ENCODE measurements at regions not wholly inside any gene's neighbourhood (a gene's known extent, or its start where the extent isn't known, plus 50 kb on each side); places are given as distances from the start of the nearest gene placed in this dataset.
A peak's percentile ranks its signal among the peaks of the same experiment; 100 is the strongest.

DNA sequence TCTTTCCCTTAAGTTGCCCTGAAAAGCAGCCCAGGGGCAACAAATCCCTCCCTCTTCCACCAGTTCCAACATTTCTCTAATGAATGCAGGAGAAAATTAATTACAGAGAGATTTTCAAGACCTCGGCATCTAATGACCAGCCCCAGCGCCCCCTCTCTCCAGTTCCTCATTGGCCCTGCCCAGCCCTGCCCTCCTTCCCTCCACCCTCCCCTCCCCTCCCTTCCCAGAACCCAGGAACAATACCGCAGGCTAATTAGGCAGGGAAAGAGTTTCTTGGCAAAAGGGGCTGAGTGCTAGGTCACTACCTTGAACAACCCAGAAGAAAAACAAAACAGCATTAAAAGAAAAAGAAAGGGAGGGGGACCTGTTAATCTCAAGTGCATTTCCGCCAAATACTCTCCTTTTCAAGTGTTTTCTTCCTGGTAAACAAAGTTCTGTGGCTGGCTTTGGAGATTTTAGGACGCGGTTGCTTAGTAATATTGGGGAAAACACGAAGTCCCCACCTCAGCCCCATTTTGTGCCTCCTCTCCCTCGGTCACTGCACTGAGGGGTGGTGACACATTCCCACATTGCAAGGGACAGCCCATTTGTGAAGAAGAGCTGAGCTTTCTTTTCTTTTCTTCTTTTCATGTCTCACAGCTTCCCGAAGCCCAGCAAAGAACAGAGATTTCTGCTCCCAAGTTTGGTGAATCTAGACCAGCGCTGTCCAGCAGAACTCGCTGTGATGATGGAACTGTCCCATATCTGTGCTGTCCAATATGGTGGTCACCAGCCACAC lies 215.4 kb downstream of the SOX9 start:
- DNase-seq (ENCODE audit: low spot score) = no peak
- TF ChIP-seq, protein P1, sequence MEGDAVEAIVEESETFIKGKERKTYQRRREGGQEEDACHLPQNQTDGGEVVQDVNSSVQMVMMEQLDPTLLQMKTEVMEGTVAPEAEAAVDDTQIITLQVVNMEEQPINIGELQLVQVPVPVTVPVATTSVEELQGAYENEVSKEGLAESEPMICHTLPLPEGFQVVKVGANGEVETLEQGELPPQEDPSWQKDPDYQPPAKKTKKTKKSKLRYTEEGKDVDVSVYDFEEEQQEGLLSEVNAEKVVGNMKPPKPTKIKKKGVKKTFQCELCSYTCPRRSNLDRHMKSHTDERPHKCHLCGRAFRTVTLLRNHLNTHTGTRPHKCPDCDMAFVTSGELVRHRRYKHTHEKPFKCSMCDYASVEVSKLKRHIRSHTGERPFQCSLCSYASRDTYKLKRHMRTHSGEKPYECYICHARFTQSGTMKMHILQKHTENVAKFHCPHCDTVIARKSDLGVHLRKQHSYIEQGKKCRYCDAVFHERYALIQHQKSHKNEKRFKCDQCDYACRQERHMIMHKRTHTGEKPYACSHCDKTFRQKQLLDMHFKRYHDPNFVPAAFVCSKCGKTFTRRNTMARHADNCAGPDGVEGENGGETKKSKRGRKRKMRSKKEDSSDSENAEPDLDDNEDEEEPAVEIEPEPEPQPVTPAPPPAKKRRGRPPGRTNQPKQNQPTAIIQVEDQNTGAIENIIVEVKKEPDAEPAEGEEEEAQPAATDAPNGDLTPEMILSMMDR (IDR thresholded peaks at IDR 0.05) = no peak
- no peak for ATAC-seq (ENCODE audit: low FRiP score)

DNA sequence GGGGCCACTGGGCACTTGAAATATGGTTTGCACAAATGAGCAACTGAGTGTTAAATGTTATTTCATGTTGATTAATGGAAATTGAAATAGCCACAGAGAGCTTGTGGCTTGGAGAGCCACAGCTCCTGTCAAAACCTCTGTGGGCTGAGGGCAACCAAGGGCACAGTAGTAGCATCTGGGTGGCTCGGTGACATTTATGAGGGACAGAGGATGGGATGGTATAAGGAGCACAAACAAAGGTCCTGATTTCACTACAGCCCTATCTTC lies 215.9 kb downstream of the SOX9 start:
- no peak for DNase-seq (ENCODE audit: low spot score)
- TF ChIP-seq, protein P1 (IDR thresholded peaks at IDR 0.05) = no peak
- no peak for ATAC-seq (ENCODE audit: low FRiP score)

DNA sequence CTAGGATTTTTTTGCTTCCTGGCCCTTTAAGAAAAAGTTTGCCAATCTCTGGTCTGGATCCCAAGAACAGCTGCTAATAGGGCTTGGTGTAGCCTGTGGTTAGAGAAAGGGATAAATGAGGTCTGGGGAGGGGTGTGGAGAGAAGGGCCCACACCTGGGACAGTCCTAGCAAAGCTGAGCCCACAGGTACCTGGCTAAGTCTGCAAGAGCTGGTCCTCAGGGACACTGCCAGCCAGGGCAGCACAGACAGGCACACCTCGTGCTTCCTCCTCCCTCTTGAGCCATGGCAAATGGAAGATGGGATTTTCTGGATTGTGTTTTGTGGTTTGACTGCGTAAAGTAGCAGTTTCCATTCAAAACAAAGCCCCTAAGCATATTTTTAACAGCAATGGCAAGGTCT lies 217.5 kb downstream of the SOX9 start:
- ATAC-seq (ENCODE audit: low FRiP score) = no peak
- no peak for DNase-seq (ENCODE audit: low spot score)
- TF ChIP-seq, protein P1 (IDR thresholded peaks at IDR 0.05) = no peak

DNA sequence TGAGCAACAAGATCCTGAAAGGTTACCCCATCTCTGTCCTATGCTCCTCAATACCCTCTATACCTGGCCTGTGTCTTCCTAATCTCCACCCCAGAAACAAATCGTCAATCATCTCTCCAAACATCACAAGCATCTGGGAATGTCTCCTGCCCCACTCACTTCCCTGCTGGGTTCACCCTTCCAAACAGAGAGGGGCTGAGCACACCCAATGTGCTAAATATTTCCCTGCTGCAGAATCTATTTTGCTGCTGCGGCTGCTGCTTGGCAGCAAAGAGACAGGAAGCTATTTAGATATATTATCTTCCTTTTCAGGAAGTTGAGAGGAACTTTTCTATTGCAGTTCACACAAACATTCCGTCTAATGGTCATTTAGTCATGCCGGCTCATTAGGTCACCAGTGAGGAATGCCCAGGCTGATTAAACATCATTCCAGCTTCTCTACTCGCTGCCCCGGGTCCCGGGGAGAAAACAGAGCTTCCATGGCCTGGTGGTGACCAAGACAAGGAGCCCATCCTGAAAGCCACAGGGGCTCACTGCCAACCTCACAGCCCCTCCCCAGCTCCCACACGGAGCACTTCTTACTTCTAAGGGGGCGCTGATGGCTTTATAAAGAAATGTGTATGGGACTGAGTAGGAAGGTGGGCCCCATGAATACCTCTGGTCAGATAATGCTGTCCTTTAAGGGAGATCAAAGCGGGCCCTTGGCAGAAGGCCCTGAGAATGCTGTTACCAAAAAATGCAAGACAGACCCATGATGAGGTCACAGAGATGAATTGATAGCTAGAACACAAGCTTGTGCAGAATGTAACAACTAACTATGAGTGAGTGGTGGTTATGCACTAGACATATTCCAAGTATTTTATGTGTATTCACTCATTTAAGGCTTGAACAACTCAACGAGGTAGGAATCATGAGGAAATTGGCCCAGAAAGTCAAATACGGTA lies 218.3 kb downstream of the SOX9 start:
- TF ChIP-seq, protein P1 (IDR thresholded peaks at IDR 0.05) = no peak
- no peak for DNase-seq (ENCODE audit: low spot score)
- peak; percentile 65 for ATAC-seq (ENCODE audit: low FRiP score)

DNA sequence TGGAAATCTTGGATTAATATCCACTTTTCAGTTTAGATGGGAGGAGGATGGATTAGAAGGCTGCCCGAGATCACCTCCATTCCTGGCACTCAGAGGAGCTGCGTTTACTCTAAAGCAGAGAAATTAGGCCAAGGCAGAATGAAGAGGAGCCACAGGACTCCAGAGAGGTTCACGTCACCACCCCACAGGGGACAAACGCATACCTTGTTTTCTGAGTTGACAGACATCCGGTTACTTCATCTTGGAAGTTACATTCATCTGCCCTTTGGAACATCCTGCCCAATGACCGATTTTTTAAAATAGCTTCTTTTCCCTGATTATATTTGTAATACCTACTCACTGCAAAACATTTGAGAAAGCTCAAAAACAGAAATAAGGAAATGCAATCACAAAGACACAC lies 220.0 kb downstream of the SOX9 start:
- DNase-seq (ENCODE audit: low spot score) = no peak
- TF ChIP-seq, protein P1 (IDR thresholded peaks at IDR 0.05) = no peak
- no peak for ATAC-seq (ENCODE audit: low FRiP score)

DNA sequence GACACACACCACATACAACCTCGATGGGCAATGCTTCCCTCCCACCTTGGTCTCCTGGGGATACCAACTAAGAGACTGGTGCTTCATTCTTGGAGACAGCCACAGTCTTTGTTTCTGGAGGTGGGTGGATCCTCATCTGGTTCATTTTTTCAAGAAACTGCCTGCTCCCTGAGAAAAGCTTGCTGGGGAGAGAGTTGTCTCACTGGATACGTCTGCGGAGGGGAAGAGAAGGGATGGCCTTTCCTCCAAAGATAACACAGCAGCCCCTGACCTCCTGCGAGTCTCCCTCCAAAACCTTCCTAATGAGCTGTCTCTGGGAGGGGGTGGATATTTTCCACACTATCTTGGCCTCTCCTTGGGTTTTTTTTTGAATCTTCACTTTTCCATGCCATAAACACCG lies 221.2 kb downstream of the SOX9 start:
- no peak for DNase-seq (ENCODE audit: low spot score)
- no peak for ATAC-seq (ENCODE audit: low FRiP score)

More for the DNA sequence above, 221.2 kb downstream of the SOX9 start:
- TF ChIP-seq, protein P1 (IDR thresholded peaks at IDR 0.05) = no peak
